ENCODE measurements at regions not wholly inside any gene's neighbourhood (a gene's known extent, or its start where the extent isn't known, plus 50 kb on each side); places are given as distances from the start of the nearest gene placed in this dataset.

GRCh38 chr2:65582364-65582763 lies 150.0 kb upstream of the SPRED2 start:
- no peaks in the 10 kb centered on the region for H3K9me3 ChIP-seq (ENCODE audit: low read depth, low read length, poor library complexity, severe bottlenecking)
- intact Hi-C loops (cut with micrococcal nuclease; ENCODE audit: unreplicated experiment): no loop called here
- TF ChIP-seq EZH2 (IDR thresholded peaks at IDR 0.05; ENCODE audit: borderline replicate concordance, low read depth, low read length, poor library complexity, severe bottlenecking) (no peak), CTCF (conservative IDR thresholded peaks at IDR 0.05; ENCODE audit: low read depth, low read length) (no peak)
- no peak overlapping the region for H3K4me3 ChIP-seq (ENCODE audit: low read depth, low read length, poor library complexity, severe bottlenecking)
- DNase-seq (ENCODE audit: low spot score): no peak
- POLR2A ChIA-PET (ENCODE audit: low non-redundant PET): no interaction called here
- H3K4me1 ChIP-seq (ENCODE audit: insufficient read depth, low read length, poor library complexity, severe bottlenecking): no peaks in the 10 kb centered on the region
- H3K27me3 ChIP-seq (replicated peaks; ENCODE audit: insufficient read depth, low read depth, low read length, poor library complexity): no peaks in the 10 kb centered on the region
- BruUV-seq (replicated peaks): no TSS peak
- H3K27ac ChIP-seq (ENCODE audit: low read depth, low read length, poor library complexity, severe bottlenecking): no peak overlapping the region
- no peaks in the 10 kb centered on the region for H3K36me3 ChIP-seq (ENCODE audit: insufficient read depth, low read length, poor library complexity, severe bottlenecking)
- CTCF ChIA-PET: no interaction called here

GRCh38 chr2:65580824-65581223 lies 148.4 kb upstream of the SPRED2 start:
- TF ChIP-seq CTCF (conservative IDR thresholded peaks at IDR 0.05; ENCODE audit: low read depth, low read length) (no peak), EZH2 (IDR thresholded peaks at IDR 0.05; ENCODE audit: borderline replicate concordance, low read depth, low read length, poor library complexity, severe bottlenecking) (no peak)
- DNase-seq (ENCODE audit: low spot score): no peak
- peaks cover 5% of the 10 kb centered on the region for H3K4me1 ChIP-seq (ENCODE audit: insufficient read depth, low read length, poor library complexity, severe bottlenecking)
- no TSS peak for BruUV-seq (replicated peaks)
- H3K9me3 ChIP-seq (ENCODE audit: low read depth, low read length, poor library complexity, severe bottlenecking): no peaks in the 10 kb centered on the region
- ChIA-PET POLR2A (ENCODE audit: low non-redundant PET) (no interaction called here), CTCF (no interaction called here)
- H3K27ac ChIP-seq (ENCODE audit: low read depth, low read length, poor library complexity, severe bottlenecking): no peak overlapping the region
- H3K36me3 ChIP-seq (ENCODE audit: insufficient read depth, low read length, poor library complexity, severe bottlenecking): no peaks in the 10 kb centered on the region
- intact Hi-C loops (cut with micrococcal nuclease; ENCODE audit: unreplicated experiment): no loop called here
- no peaks in the 10 kb centered on the region for H3K27me3 ChIP-seq (replicated peaks; ENCODE audit: insufficient read depth, low read depth, low read length, poor library complexity)
- no peak overlapping the region for H3K4me3 ChIP-seq (ENCODE audit: low read depth, low read length, poor library complexity, severe bottlenecking)

GRCh38 chr2:65579506-65580235 lies 147.3 kb upstream of the SPRED2 start:
- no peak overlapping the region for H3K4me3 ChIP-seq (ENCODE audit: low read depth, low read length, poor library complexity, severe bottlenecking)
- DNase-seq (ENCODE audit: low spot score): no peak
- intact Hi-C loops (cut with micrococcal nuclease; ENCODE audit: unreplicated experiment): loop anchor here (10.0 kb wide), 2 partner anchors 995 to 1245 kb away; no protein-coding TSS in a partner anchor
- no peaks in the 10 kb centered on the region for H3K27me3 ChIP-seq (replicated peaks; ENCODE audit: insufficient read depth, low read depth, low read length, poor library complexity)
- peaks cover 15% of the 10 kb centered on the region for H3K4me1 ChIP-seq (ENCODE audit: insufficient read depth, low read length, poor library complexity, severe bottlenecking)
- ChIA-PET POLR2A (ENCODE audit: low non-redundant PET) (no interaction called here), CTCF (no interaction called here)
- H3K9me3 ChIP-seq (ENCODE audit: low read depth, low read length, poor library complexity, severe bottlenecking): no peaks in the 10 kb centered on the region
- TF ChIP-seq EZH2 (IDR thresholded peaks at IDR 0.05; ENCODE audit: borderline replicate concordance, low read depth, low read length, poor library complexity, severe bottlenecking) (no peak), CTCF (conservative IDR thresholded peaks at IDR 0.05; ENCODE audit: low read depth, low read length) (no peak)
- no peak overlapping the region for H3K27ac ChIP-seq (ENCODE audit: low read depth, low read length, poor library complexity, severe bottlenecking)
- no TSS peak for BruUV-seq (replicated peaks)
- no peaks in the 10 kb centered on the region for H3K36me3 ChIP-seq (ENCODE audit: insufficient read depth, low read length, poor library complexity, severe bottlenecking)
